Transverse colon (tissue), 4 donors: ENCODE measurements at regions not wholly inside any gene's neighbourhood (a gene's known extent, or its start where the extent isn't known, plus 50 kb on each side); places are given as distances from the start of the nearest gene placed in this dataset.

Source experiments
- DNase-seq: peaks from one replicate; pipeline ENCODE4 v3.0.0-alpha.2; 2019
- H3K27ac ChIP-seq, 4 donors: fragments of 200-600 bp; sonication (generic); 2 replicates each; pipeline ENCODE4 v1.5.1; 2016 to 2018; ENCODE audit warnings: inconsistent platforms in 4 of 4
- H3K27me3 ChIP-seq: fragments of 200-600 bp; sonication (generic); 2 replicates; pipeline ENCODE4 v1.5.1; 2017; ENCODE audit warnings: inconsistent platforms
- H3K36me3 ChIP-seq, 4 donors: fragments of 200-600 bp; sonication (generic); 2 replicates each; pipeline ENCODE4 v1.5.1; 2017 to 2019; ENCODE audit warnings: inconsistent platforms in 4 of 4
- H3K4me1 ChIP-seq, 4 donors: fragments of 200-600 bp; sonication (generic); 2 replicates each; pipeline ENCODE4 v1.5.1; 2017 to 2020; ENCODE audit warnings: inconsistent platforms in 4 of 4
- H3K4me3 ChIP-seq, 4 donors: fragments of 200-600 bp; sonication (generic); 1 replicate in 1 of 4; 2 replicates in 3 of 4; pipeline versions ENCODE4 v1.5.1 to v1.6.1; 2017 to 2019; ENCODE audit warnings: inconsistent platforms in 4 of 4
- H3K9me3 ChIP-seq, 2 donors: fragments of 200-600 bp; sonication (generic); 2 replicates each; pipeline ENCODE4 v1.5.1; 2017 to 2019; ENCODE audit warnings: inconsistent platforms in 2 of 2
- EP300 ChIP-seq: sonication (generic); formaldehyde crosslinking; IDR thresholded peaks from one replicate; pipeline ENCODE4 v1.6.1; 2017; ENCODE audit warnings: antibody characterized with exemption, low read depth
- POLR2A ChIP-seq: fragments of 450-650 bp; IDR thresholded peaks from one replicate; pipeline ENCODE4 v1.6.1; 2016; ENCODE audit warnings: antibody characterized with exemption, mild to moderate bottlenecking, moderate library complexity
- POLR2AphosphoS5 ChIP-seq, 3 donors: sonication (generic); formaldehyde crosslinking; IDR thresholded peaks; one replicate each; pipeline ENCODE4 v1.6.1; 2016; ENCODE audit warnings: antibody characterized with exemption in 3 of 3
- WGBS, 2 donors: methylation state at CpG; one replicate each; pipeline ENCODE4 v1.1.5; 2018; ENCODE audit warnings: low coverage in 1 of 2; 5-methylcytosine and 5-hydroxymethylcytosine counted together
- in situ Hi-C, 4 donors: fragments of 200-750 bp; cut with MboI; loops; one replicate each; pipeline versions ENCODE4 v1.15.0 to v1.15.1; 2017; ENCODE audit warnings: low sequenced_read_pairs in 3 of 4, low pct_ligation_motif_present in 1 of 4, low pct_unique_long_range_greater_than_20kb in 1 of 4
- intact Hi-C: fragments of 100-400 bp; cut with DNase I; formaldehyde crosslinking; loops from one replicate; pipeline ENCODE4 v1.15.1; 2023; ENCODE audit warnings: low total_unique reads
- TF ChIP-seq, protein P1 (sequence below), 5 experiments: fragments of 200-600 bp in 3 of 5; fragments of 450-650 bp in 2 of 5; sonication (generic) in 3 of 5; IDR thresholded peaks; 1 replicate in 2 of 5; 2 replicates in 3 of 5; pipeline ENCODE4 v1.5.1; 2016 to 2017; ENCODE audit warnings: antibody characterized with exemption in 5 of 5, inconsistent platforms in 3 of 5, mild to moderate bottlenecking in 2 of 5, moderate library complexity in 1 of 5

DNA sequence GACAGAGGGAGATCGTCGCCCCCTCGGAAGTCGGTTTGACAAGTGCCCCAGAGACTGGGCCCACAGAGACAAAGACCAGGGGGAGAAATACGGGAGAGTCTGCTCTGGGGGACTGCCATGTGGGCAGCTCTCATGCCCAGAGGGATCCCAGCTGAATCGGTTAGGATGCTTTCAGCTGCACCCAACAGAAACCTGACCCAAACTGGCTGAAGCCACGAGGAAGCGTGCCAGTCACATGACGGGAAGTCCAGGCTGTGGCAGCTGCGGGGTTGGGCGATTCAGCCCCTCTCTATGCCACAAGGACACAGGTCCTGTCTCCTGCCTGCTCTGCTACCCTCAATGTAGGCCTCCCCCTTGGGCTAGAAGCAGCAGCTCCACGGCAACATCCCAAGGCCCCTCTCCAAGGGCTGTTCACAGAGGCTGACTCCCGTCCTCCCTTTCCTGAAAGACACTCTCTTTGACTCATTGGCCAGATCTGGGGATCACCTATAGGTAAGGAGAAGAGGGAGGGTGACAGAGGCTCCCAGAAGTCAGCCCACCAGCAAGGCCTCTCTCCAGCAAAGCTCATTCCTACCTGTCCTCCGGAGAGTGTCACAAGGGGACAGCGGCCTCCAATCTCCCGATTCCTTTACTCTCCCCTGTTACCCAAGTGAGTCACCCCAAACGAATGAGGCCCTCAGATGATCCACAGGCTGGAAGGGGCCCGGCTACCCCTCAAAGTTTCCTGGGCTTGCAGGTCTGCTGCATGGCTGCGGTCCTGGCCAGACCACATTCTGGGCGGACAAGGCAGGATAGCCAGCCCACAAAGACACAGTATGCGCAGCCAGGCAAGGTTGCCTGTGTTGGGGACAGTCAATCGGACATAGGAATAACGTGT is 75.8 kb downstream of the RBFOX3 start:
- peaks cover 7% of the 10 kb centered on the region for H3K27me3 ChIP-seq
- no peaks in the 10 kb centered on the region for H3K9me3 ChIP-seq
- no peaks in the 10 kb centered on the region for H3K36me3 ChIP-seq
- intact Hi-C loops (no loop called here), in situ Hi-C loops (no loop called here)
- no peaks in the 10 kb centered on the region for H3K4me1 ChIP-seq
- WGBS, 2 donors, result 75 to 81% methylated on average over 4 to 23 of the region's 23 CpGs
- no peak overlapping the region for H3K27ac ChIP-seq
- TF ChIP-seq EP300 (no peak), POLR2AphosphoS5 (IDR thresholded peaks at IDR 0.05) (no peak), POLR2A (no peak)
- TF ChIP-seq, protein P1, sequence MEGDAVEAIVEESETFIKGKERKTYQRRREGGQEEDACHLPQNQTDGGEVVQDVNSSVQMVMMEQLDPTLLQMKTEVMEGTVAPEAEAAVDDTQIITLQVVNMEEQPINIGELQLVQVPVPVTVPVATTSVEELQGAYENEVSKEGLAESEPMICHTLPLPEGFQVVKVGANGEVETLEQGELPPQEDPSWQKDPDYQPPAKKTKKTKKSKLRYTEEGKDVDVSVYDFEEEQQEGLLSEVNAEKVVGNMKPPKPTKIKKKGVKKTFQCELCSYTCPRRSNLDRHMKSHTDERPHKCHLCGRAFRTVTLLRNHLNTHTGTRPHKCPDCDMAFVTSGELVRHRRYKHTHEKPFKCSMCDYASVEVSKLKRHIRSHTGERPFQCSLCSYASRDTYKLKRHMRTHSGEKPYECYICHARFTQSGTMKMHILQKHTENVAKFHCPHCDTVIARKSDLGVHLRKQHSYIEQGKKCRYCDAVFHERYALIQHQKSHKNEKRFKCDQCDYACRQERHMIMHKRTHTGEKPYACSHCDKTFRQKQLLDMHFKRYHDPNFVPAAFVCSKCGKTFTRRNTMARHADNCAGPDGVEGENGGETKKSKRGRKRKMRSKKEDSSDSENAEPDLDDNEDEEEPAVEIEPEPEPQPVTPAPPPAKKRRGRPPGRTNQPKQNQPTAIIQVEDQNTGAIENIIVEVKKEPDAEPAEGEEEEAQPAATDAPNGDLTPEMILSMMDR (IDR thresholded peaks at IDR 0.05), result no peak
- no peak for DNase-seq
- H3K4me3 ChIP-seq, result no peak overlapping the region

- intact Hi-C loops, result no loop called here
- H3K9me3 ChIP-seq, result no peaks in the 10 kb centered on the region
- H3K4me3 ChIP-seq, result no peak overlapping the region
- no peaks in the 10 kb centered on the region for H3K36me3 ChIP-seq
- no peaks in the 10 kb centered on the region for H3K4me1 ChIP-seq
- H3K27me3 ChIP-seq, result peaks cover 7% of the 10 kb centered on the region
- DNase-seq, result no peak
- in situ Hi-C loops, result no loop called here
- WGBS, 2 donors, result 61 to 66% methylated on average over 3 to 11 of the region's 11 CpGs
- H3K27ac ChIP-seq, result no peak overlapping the region
- TF ChIP-seq POLR2A (no peak), POLR2AphosphoS5 (IDR thresholded peaks at IDR 0.05) (no peak), EP300 (no peak)
- TF ChIP-seq, protein P1 (IDR thresholded peaks at IDR 0.05), result no peak
Observed at GRCh38 chr17:79534111-79534510, 76.7 kb downstream of the RBFOX3 start.

DNA sequence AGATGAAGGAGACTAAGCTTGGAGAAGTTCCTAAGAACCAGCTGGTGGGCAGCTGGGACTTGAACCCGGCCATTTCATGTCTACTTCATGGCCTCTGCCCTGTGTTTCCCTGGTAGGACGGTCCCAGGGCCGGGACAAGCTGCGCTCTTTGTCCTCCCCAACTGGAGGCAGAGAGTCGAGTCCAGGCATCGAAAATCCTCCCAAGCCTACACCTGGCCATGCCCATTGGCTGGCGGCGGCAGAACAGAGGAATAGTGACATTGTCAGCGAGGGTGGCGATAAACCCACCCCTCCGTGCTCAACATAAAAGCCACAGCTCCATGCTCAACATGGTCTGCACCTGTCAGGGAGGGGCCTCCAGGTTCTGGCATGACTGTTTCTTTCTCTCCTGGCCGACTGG is 77.7 kb downstream of the RBFOX3 start:
- Histone ChIP-seq H3K9me3 (no peaks in the 10 kb centered on the region), H3K4me3 (no peak overlapping the region), H3K4me1 (no peaks in the 10 kb centered on the region), H3K27ac (no peak overlapping the region), H3K27me3 (peaks cover 7% of the 10 kb centered on the region), H3K36me3 (no peaks in the 10 kb centered on the region)
- 60 to 84% methylated on average over 1 to 12 of the region's 12 CpGs for WGBS, 2 donors
- no peak for DNase-seq
- in situ Hi-C loops (no loop called here), intact Hi-C loops (no loop called here)
- TF ChIP-seq POLR2AphosphoS5 (IDR thresholded peaks at IDR 0.05) (no peak), POLR2A (no peak)

DNA sequence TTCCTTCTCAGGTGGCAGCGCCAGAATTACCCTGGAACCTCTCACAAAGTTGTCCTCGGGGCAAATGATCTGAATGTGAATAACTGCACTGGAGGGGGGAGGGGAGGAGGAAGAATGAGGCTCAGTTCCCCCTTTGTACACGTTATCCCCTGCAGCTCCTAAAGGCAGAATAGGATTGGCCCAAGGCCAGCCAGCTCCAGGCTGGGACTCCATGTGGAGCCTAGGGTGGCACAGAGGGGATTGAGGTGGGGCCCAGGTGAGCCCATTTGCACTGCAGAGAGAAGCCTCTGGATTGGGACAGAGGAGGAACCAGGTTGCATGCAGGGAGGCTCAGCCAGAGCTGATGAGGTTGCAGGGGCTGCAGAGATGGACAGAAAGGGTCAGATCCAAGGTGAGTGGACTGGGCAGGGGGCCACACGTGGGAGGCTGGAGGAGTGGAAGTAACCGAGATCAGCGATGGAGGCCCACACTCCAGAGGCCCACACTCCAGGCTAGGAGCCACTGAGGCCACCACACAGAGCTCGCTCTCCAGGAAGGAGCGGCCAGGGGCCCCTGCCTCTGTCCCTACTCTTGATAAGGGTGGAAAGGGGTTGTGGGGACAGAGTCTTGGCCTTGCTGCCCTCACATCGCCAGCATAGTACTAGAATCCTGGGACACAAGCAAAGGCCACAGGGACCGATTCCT is 78.6 kb downstream of the RBFOX3 start:
- Histone ChIP-seq H3K27me3 (peaks cover 7% of the 10 kb centered on the region), H3K4me3 (no peak overlapping the region), H3K27ac (no peak overlapping the region), H3K4me1 (no peaks in the 10 kb centered on the region), H3K36me3 (no peaks in the 10 kb centered on the region), H3K9me3 (no peaks in the 10 kb centered on the region)
- DNase-seq, result no peak
- TF ChIP-seq POLR2AphosphoS5 (IDR thresholded peaks at IDR 0.05), result no peak
- TF ChIP-seq EP300, result no peak
- TF ChIP-seq, protein P1 (IDR thresholded peaks at IDR 0.05), result no peak
- TF ChIP-seq POLR2A, result no peak
- intact Hi-C loops (no loop called here), in situ Hi-C loops (no loop called here)
- WGBS, 2 donors, result 67 to 68% methylated on average over 1 to 9 of the region's 10 CpGs
